Esophagus muscularis mucosa (tissue), 3 donors: ENCODE measurements at regions not wholly inside any gene's neighbourhood (a gene's known extent, or its start where the extent isn't known, plus 50 kb on each side); places are given as distances from the start of the nearest gene placed in this dataset.

Experiments
- CTCF ChIP-seq, 3 experiments: fragments of 200-600 bp in 2 of 3; fragments of 450-650 bp in 1 of 3; sonication (generic) in 2 of 3; IDR thresholded peaks; one replicate each; pipeline ENCODE4 v1.5.1; 2017 to 2019; ENCODE audit warnings: antibody characterized with exemption in 3 of 3, mild to moderate bottlenecking in 2 of 3, moderate library complexity in 1 of 3
- POLR2A ChIP-seq: fragments of 450-650 bp; IDR thresholded peaks from one replicate; pipeline ENCODE4 v1.6.1; 2017; ENCODE audit warnings: antibody characterized with exemption, moderate library complexity, mild to moderate bottlenecking, low read depth

- no peak for TF ChIP-seq CTCF (IDR thresholded peaks at IDR 0.05)
- no peak for TF ChIP-seq POLR2A
Measured at GRCh38 chr6:68200929-68201328, 434.2 kb upstream of the ADGRB3 start.
